ENCODE measurements at regions not wholly inside any gene's neighbourhood (a gene's known extent, or its start where the extent isn't known, plus 50 kb on each side); places are given as distances from the start of the nearest gene placed in this dataset.

- H3K79me2 ChIP-seq (ENCODE audit: low read length): no peaks in the 10 kb centered on the region
- no peak overlapping the region for H3K9ac ChIP-seq (ENCODE audit: low read length)
- no peaks in the 10 kb centered on the region for H3K9me3 ChIP-seq (ENCODE audit: insufficient read depth, low read length)
- no peaks in the 10 kb centered on the region for H3K4me1 ChIP-seq (ENCODE audit: low read length)
- H3K4me3 ChIP-seq (ENCODE audit: low read length): no peak overlapping the region
- H4K20me1 ChIP-seq (ENCODE audit: insufficient read depth, low read length): no peaks in the 10 kb centered on the region
- no peaks in the 10 kb centered on the region for H3K36me3 ChIP-seq (replicated peaks; ENCODE audit: low read depth, low read length)
- H2AFZ ChIP-seq (ENCODE audit: low read depth, low read length): no peak overlapping the region
- TF ChIP-seq CTCF (IDR thresholded peaks at IDR 0.05; ENCODE audit: low read depth, low read length) (no peak), EZH2phosphoT487 (IDR thresholded peaks at IDR 0.05; ENCODE audit: low read depth) (no peak)
- no peak overlapping the region for H3K27ac ChIP-seq (ENCODE audit: low read length)
- H3K27me3 ChIP-seq (ENCODE audit: low read depth, low read length): no peaks in the 10 kb centered on the region
- H3K4me2 ChIP-seq (ENCODE audit: low read length): no peak overlapping the region
Observed at GRCh38 chr13:105918842-105919741, 616.4 kb downstream of the EFNB2 start.

- no peaks in the 10 kb centered on the region for H3K36me3 ChIP-seq (replicated peaks; ENCODE audit: low read depth, low read length)
- H3K27me3 ChIP-seq (ENCODE audit: low read depth, low read length): no peaks in the 10 kb centered on the region
- no peak for TF ChIP-seq EZH2phosphoT487 (IDR thresholded peaks at IDR 0.05; ENCODE audit: low read depth)
- no peak for TF ChIP-seq CTCF (IDR thresholded peaks at IDR 0.05; ENCODE audit: low read depth, low read length)
- H2AFZ ChIP-seq (ENCODE audit: low read depth, low read length): no peak overlapping the region; the same call in 1 of the 2 replicates
- H4K20me1 ChIP-seq (ENCODE audit: insufficient read depth, low read length): no peaks in the 10 kb centered on the region
- no peaks in the 10 kb centered on the region for H3K79me2 ChIP-seq (ENCODE audit: low read length)
- H3K9me3 ChIP-seq (ENCODE audit: insufficient read depth, low read length): no peaks in the 10 kb centered on the region
- no peak overlapping the region for H3K4me2 ChIP-seq (ENCODE audit: low read length)
- H3K9ac ChIP-seq (ENCODE audit: low read length): no peak overlapping the region
- no peak overlapping the region for H3K4me3 ChIP-seq (ENCODE audit: low read length)
- H3K27ac ChIP-seq (ENCODE audit: low read length): no peak overlapping the region
- H3K4me1 ChIP-seq (ENCODE audit: low read length): no peaks in the 10 kb centered on the region
Observed at GRCh38 chr13:105915146-105915850, 620.2 kb downstream of the EFNB2 start.

GRCh38 chr13:105914291-105915036 lies 621.0 kb downstream of the EFNB2 start:
- no peaks in the 10 kb centered on the region for H3K9me3 ChIP-seq (ENCODE audit: insufficient read depth, low read length)
- no peaks in the 10 kb centered on the region for H3K4me1 ChIP-seq (ENCODE audit: low read length)
- no peaks in the 10 kb centered on the region for H4K20me1 ChIP-seq (ENCODE audit: insufficient read depth, low read length)
- H3K9ac ChIP-seq (ENCODE audit: low read length): no peak overlapping the region
- no peaks in the 10 kb centered on the region for H3K36me3 ChIP-seq (replicated peaks; ENCODE audit: low read depth, low read length)
- H3K4me2 ChIP-seq (ENCODE audit: low read length): no peak overlapping the region
- no peaks in the 10 kb centered on the region for H3K27me3 ChIP-seq (ENCODE audit: low read depth, low read length)
- H3K4me3 ChIP-seq (ENCODE audit: low read length): no peak overlapping the region
- TF ChIP-seq EZH2phosphoT487 (IDR thresholded peaks at IDR 0.05; ENCODE audit: low read depth) (no peak), CTCF (IDR thresholded peaks at IDR 0.05; ENCODE audit: low read depth, low read length) (no peak)
- H3K79me2 ChIP-seq (ENCODE audit: low read length): no peaks in the 10 kb centered on the region
- no peak overlapping the region for H3K27ac ChIP-seq (ENCODE audit: low read length)
- H2AFZ ChIP-seq (ENCODE audit: low read depth, low read length): no peak overlapping the region; the same call in 1 of the 2 replicates

Data from OCI-LY3 (cell line).